CD4-positive, CD25-positive, alpha-beta regulatory T cell (primary cell): ENCODE measurements at regions not wholly inside any gene's neighbourhood (a gene's known extent, or its start where the extent isn't known, plus 50 kb on each side); places are given as distances from the start of the nearest gene placed in this dataset.

Source experiments
- ATAC-seq, 2 donors: fragments of 150-1000 bp; cut with Tn5 transposase; one replicate each; pipeline ENCODE4 v1.10.0; 2021; ENCODE audit warnings: low read depth in 2 of 2, moderate number of reproducible peaks in 2 of 2, moderate library complexity in 1 of 2
- DNase-seq, 3 donors: peaks; one replicate each; pipeline versions ENCODE4 v3.0.0 to v3.0.0-alpha.2; 2012 to 2022; ENCODE audit warnings: mixed read lengths in 1 of 3
- H3K27ac ChIP-seq: one replicate; pipeline ENCODE4 v1.7.0; 2013; ENCODE audit warnings: mild to moderate bottlenecking, low read length; ENCODE audit not compliant: insufficient read depth, poor library complexity, severe bottlenecking
- H3K27me3 ChIP-seq: one replicate; pipeline ENCODE4 v1.7.0; 2013; ENCODE audit warnings: low read length; ENCODE audit not compliant: control insufficient read depth, insufficient read depth
- H3K36me3 ChIP-seq: one replicate; pipeline ENCODE4 v1.7.0; 2013; ENCODE audit warnings: mild to moderate bottlenecking, low read length, moderate library complexity; ENCODE audit not compliant: control insufficient read depth, insufficient read depth
- H3K4me1 ChIP-seq: 2 replicates; pipeline ENCODE4 v1.7.0; 2013; ENCODE audit warnings: mild to moderate bottlenecking, low read length; ENCODE audit not compliant: insufficient read depth, control insufficient read depth, poor library complexity, severe bottlenecking
- H3K4me3 ChIP-seq: one replicate; pipeline ENCODE4 v1.7.0; 2013; ENCODE audit warnings: low read depth, mild to moderate bottlenecking, low read length, moderate library complexity
- H3K9me3 ChIP-seq, 2 experiments: 1 replicate in 1 of 2; 2 replicates in 1 of 2; pipeline ENCODE4 v1.7.0; 2013; ENCODE audit warnings: low read length in 2 of 2, mild to moderate bottlenecking in 1 of 2, moderate library complexity in 1 of 2; ENCODE audit not compliant: control insufficient read depth in 2 of 2
- H3K27ac Mint-ChIP-seq, 3 donors: one replicate each; pipeline ENCODE4 v1.8.0; 2020 to 2022; ENCODE audit warnings: mild to moderate bottlenecking in 3 of 3, mixed read lengths in 3 of 3, moderate library complexity in 2 of 3
- H3K27me3 Mint-ChIP-seq: one replicate; pipeline ENCODE4 v1.8.0; 2022; ENCODE audit warnings: mild to moderate bottlenecking, mixed read lengths
- H3K36me3 Mint-ChIP-seq: one replicate; pipeline ENCODE4 v1.8.0; 2020; ENCODE audit warnings: mixed read lengths
- H3K4me1 Mint-ChIP-seq, 4 donors: one replicate each; pipeline ENCODE4 v1.8.0; 2020 to 2022; ENCODE audit warnings: mixed read lengths in 4 of 4, mild to moderate bottlenecking in 1 of 4
- H3K4me3 Mint-ChIP-seq, 4 donors: one replicate each; pipeline ENCODE4 v1.8.0; 2020 to 2022; ENCODE audit warnings: mild to moderate bottlenecking in 4 of 4, mixed read lengths in 4 of 4, moderate library complexity in 3 of 4
- H3K9me3 Mint-ChIP-seq, 7 donors: one replicate each; pipeline ENCODE4 v1.8.0; 2020 to 2022; ENCODE audit warnings: mixed read lengths in 7 of 7, mild to moderate bottlenecking in 3 of 7, moderate library complexity in 2 of 7

DNA sequence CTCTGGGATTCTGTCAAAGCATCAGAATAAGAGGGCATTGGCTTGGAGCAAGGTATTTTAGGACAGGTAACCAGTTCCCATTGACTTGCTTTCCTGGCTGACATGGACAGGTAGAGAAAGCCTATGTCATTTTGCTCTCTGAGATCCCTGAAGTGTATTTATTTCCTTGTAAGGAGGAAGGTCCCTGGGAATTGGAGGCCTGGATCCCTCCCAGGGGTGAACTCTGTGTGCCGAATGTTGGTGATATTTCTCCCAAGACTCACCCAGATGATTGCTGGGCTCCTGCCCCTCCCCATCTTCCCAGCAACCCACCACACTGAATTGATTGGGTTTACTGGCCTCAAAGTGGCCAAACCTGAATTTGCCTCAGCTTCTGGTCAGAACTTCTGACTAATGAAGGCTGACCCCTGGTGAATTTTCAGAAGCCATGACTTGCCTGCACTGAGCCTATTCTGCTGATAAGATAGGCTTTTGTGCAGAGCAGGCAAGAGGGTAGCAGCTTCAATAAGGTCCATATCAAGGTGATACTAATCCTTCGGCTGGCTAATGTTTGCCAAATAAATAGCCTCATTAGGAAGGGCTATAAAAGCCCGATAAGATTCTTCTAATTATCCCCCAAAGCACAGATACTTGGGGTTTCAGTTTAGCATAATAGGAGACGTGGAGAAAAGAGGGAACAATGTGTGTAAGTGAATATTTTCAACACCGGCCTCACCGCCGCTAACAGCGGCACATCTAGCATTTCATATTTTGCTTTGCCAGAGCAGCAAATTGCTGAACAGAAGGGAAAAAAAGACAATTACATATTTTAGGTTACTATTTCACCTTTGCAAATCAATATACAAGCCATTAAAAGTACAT lies 152.9 kb upstream of the PITX1 start:
- Mint-ChIP-seq H3K36me3 (no peaks in the 10 kb centered on the region), H3K4me3 (no peak overlapping the region), H3K4me1 (no peaks in the 10 kb centered on the region), H3K9me3 (no peaks in the 10 kb centered on the region), H3K27me3 (peaks cover 39% of the 10 kb centered on the region), H3K27ac (no peak overlapping the region)
- Histone ChIP-seq H3K36me3 (no peaks in the 10 kb centered on the region), H3K4me1 (peaks cover 6% of the 10 kb centered on the region), H3K27ac (no peak overlapping the region), H3K9me3 (no peaks in the 10 kb centered on the region), H3K4me3 (no peak overlapping the region), H3K27me3 (peaks cover 8% of the 10 kb centered on the region)
- DNase-seq (no peak), ATAC-seq (no peak)

DNA sequence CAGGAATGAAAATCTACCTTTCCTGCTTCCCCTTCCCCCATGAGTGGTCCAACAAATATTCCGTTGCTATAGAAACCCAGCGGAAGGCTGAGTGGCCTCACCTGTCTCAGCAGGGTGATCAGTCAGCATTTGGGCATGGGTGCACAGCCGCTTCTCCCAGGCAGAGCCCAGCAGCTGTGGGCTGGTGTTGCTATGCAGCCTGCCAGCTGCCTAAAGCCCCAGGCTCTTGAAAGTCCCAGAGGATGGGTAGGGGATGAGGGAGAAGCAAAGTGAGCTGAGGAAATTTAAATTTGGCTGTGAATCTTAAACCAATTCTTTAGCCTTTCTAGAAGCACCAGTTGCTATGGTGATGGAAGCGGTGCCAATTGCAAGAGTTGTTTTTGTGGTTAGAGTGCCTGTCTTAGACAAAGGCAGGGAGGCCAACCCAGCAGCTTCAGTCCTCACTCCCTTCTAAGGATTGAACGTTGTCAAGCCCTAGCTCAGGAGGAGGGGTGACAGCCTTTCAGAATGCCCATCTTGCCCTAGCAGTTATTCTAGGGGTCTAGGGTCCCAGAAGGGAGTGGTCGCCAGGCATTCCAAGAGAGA lies 151.5 kb upstream of the PITX1 start:
- ATAC-seq, result no peak
- Histone ChIP-seq H3K4me3 (no peak overlapping the region), H3K27me3 (peaks cover 7% of the 10 kb centered on the region), H3K4me1 (no peaks in the 10 kb centered on the region), H3K9me3 (no peaks in the 10 kb centered on the region), H3K27ac (no peak overlapping the region), H3K36me3 (no peaks in the 10 kb centered on the region)
- no peak overlapping the region for H3K4me3 Mint-ChIP-seq
- peak in 1 of 3 donors; percentile 31 for DNase-seq
- no peak overlapping the region for H3K27ac Mint-ChIP-seq
- peaks cover 35% of the 10 kb centered on the region for H3K27me3 Mint-ChIP-seq
- no peaks in the 10 kb centered on the region for H3K4me1 Mint-ChIP-seq
- no peaks in the 10 kb centered on the region for H3K9me3 Mint-ChIP-seq
- H3K36me3 Mint-ChIP-seq, result no peaks in the 10 kb centered on the region

DNA sequence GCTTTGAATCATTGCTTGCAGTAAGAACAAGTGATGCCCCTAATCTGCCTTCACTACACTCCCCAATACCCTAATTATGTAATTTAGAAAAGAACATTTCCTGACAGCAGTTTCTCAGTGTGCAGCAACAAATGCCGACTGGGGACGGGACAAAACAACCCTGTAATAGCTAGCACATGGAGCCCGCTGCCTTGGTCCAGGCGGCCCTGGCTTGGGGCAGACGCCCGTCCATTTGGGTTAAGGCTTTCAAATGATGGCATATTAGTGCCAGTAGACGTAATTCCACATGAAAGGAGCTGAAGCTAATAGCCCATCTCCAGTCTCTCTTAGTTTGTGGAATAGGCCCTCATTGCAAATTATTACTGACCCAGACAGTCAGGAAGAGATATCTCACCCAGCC lies 150.6 kb upstream of the PITX1 start:
- Histone ChIP-seq H3K9me3 (no peaks in the 10 kb centered on the region), H3K36me3 (no peaks in the 10 kb centered on the region), H3K27ac (no peak overlapping the region), H3K27me3 (peaks cover 3% of the 10 kb centered on the region), H3K4me3 (no peak overlapping the region), H3K4me1 (no peaks in the 10 kb centered on the region)
- DNase-seq (no peak), ATAC-seq (no peak)
- Mint-ChIP-seq H3K9me3 (no peaks in the 10 kb centered on the region), H3K36me3 (no peaks in the 10 kb centered on the region), H3K4me3 (no peak overlapping the region), H3K27ac (no peak overlapping the region), H3K27me3 (peaks cover 28% of the 10 kb centered on the region), H3K4me1 (no peaks in the 10 kb centered on the region)

DNA sequence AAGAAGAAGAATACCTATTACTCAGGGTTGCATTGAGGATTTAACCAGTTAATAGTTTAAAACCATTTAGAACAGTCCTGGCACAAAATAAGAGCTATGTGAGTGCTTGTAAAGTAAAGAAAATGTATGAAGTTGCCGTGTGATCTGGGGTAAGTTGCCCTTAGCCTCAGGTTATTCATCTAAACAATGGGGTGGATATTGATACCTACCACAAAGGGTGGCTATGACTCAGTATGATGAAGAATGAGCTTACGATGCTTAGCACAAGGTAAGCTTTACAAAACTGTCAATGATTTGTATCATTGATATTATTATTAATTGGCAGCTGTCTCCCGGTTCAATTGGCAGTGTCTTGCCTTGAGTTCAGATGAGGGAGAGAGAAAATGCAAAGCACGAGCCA lies 149.4 kb upstream of the PITX1 start:
- no peak for DNase-seq
- H3K4me1 ChIP-seq, result no peaks in the 10 kb centered on the region
- ATAC-seq, result no peak
- Mint-ChIP-seq H3K27ac (no peak overlapping the region), H3K36me3 (no peaks in the 10 kb centered on the region), H3K27me3 (peaks cover 26% of the 10 kb centered on the region), H3K9me3 (no peaks in the 10 kb centered on the region), H3K4me3 (no peak overlapping the region), H3K4me1 (no peaks in the 10 kb centered on the region)
- H3K36me3 ChIP-seq, result no peaks in the 10 kb centered on the region
- peaks cover 3% of the 10 kb centered on the region for H3K27me3 ChIP-seq
- no peaks in the 10 kb centered on the region for H3K9me3 ChIP-seq
- H3K27ac ChIP-seq, result no peak overlapping the region
- H3K4me3 ChIP-seq, result no peak overlapping the region

DNA sequence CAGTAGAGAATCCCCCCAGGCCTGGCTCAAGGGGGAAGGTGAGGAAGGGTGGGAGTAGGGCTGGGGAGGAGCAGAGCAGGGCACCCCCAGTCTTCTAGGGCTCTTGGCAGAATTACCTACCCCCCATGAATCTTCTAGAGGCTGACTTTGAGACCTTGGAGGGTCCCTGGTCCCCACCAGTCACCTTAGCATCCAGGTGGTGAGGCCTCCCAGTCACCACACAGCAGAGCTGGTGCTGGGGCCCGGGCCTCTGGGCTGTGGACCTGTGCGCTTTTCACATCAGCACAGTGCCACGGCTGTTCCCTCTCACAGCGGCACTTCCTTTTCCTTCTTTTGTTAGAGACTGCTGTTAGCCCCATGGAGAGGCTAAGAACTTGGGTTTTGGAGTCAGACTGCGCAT lies 148.6 kb upstream of the PITX1 start:
- DNase-seq (no peak), ATAC-seq (no peak)
- no peaks in the 10 kb centered on the region for H3K36me3 ChIP-seq
- H3K4me1 Mint-ChIP-seq, result no peaks in the 10 kb centered on the region
- no peak overlapping the region for H3K27ac Mint-ChIP-seq
- no peak overlapping the region for H3K4me3 ChIP-seq
- no peaks in the 10 kb centered on the region for H3K4me1 ChIP-seq
- no peaks in the 10 kb centered on the region for H3K9me3 ChIP-seq
- no peaks in the 10 kb centered on the region for H3K9me3 Mint-ChIP-seq
- H3K4me3 Mint-ChIP-seq, result no peak overlapping the region
- H3K27ac ChIP-seq, result no peak overlapping the region
- no peaks in the 10 kb centered on the region for H3K36me3 Mint-ChIP-seq
- H3K27me3 Mint-ChIP-seq, result peaks cover 25% of the 10 kb centered on the region
- H3K27me3 ChIP-seq, result peaks cover 3% of the 10 kb centered on the region

DNA sequence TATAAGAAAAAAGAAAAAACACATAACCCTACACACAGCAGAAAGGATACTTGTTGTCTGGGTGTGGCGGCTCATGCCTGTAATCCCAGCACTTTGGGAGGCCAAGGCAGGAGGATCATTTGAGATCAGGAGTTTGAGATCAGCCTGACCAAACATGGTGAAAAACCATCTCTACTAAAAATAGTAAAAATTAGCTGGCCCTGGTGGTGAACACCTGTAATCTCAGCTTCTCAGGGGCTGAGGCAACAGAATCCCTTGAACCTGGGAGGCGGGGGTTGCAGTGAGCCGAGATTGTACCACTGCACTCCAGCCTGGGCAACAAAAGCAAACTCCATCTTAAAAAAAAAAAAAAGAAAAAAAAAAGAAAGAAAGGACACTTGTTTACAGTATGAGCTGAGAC lies 147.6 kb upstream of the PITX1 start:
- H3K4me1 ChIP-seq, result no peaks in the 10 kb centered on the region
- no peak overlapping the region for H3K27ac ChIP-seq
- H3K4me1 Mint-ChIP-seq, result no peaks in the 10 kb centered on the region
- ATAC-seq (no peak), DNase-seq (no peak)
- H3K27me3 ChIP-seq, result peaks cover 3% of the 10 kb centered on the region
- no peaks in the 10 kb centered on the region for H3K9me3 ChIP-seq
- H3K4me3 ChIP-seq, result no peak overlapping the region
- H3K36me3 ChIP-seq, result no peaks in the 10 kb centered on the region
- H3K27me3 Mint-ChIP-seq, result peaks cover 25% of the 10 kb centered on the region
- H3K9me3 Mint-ChIP-seq, result no peaks in the 10 kb centered on the region
- no peak overlapping the region for H3K27ac Mint-ChIP-seq
- H3K4me3 Mint-ChIP-seq, result no peak overlapping the region
- no peaks in the 10 kb centered on the region for H3K36me3 Mint-ChIP-seq

DNA sequence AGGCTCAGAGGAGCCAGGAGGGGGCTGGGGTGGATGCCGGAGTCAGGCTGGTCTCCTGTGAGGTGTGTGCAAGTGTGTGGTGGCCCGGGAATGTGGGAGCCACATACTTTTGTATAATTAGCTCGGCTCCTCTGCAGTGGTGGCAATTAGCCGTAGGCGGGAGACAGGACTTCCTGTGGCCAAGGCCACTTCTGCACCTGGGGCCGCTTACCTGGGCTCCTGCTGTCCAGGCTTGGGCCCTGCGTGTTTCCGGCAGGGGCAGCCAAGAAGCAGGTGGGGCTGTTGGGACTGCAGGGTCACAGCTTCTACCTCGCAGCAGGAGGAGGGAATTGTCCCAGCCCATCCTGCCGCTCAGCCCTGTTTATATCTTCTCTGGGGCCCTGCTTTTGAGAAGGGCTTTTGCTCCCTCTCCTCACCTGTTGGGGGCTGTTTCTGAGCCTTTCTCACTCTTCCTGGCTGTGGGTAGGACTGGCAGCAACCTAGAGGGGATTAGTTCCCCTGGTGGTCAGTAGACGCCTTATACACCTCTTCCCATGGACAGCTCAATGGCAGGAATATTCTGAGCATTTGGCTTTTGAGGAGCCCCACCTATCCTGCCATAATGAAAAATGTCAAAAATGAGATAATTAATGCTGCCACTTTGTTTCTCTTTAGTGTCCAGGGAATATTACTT lies 145.4 kb upstream of the PITX1 start:
- DNase-seq (no peak), ATAC-seq (no peak)
- Histone ChIP-seq H3K36me3 (no peaks in the 10 kb centered on the region), H3K27ac (no peak overlapping the region), H3K4me1 (no peaks in the 10 kb centered on the region), H3K4me3 (no peak overlapping the region), H3K27me3 (no peaks in the 10 kb centered on the region), H3K9me3 (no peaks in the 10 kb centered on the region)
- Mint-ChIP-seq H3K9me3 (peaks cover 0 to 1% (median 0%) of the 10 kb centered on the region in 7 donors), H3K4me1 (no peaks in the 10 kb centered on the region), H3K4me3 (no peak overlapping the region), H3K36me3 (no peaks in the 10 kb centered on the region), H3K27ac (no peak overlapping the region), H3K27me3 (peaks cover 17% of the 10 kb centered on the region)
